GM12891 (cell line): ENCODE measurements at regions not wholly inside any gene's neighbourhood (a gene's known extent, or its start where the extent isn't known, plus 50 kb on each side); places are given as distances from the start of the nearest gene placed in this dataset.

ENCODE experiments used
- PAX5 ChIP-seq: IDR thresholded peaks from 2 replicates; pipeline ENCODE4 v1.6.1; 2011; ENCODE audit warnings: low read length, moderate library complexity, mild to moderate bottlenecking; ENCODE audit not compliant: insufficient read depth, severe bottlenecking
- POLR2A ChIP-seq: IDR thresholded peaks from 2 replicates; pipeline ENCODE4 v1.6.1; 2011; ENCODE audit warnings: low read depth, low read length, control low read depth
- POLR2AphosphoS5 ChIP-seq: IDR thresholded peaks from 2 replicates; pipeline ENCODE4 v1.6.1; 2011; ENCODE audit warnings: low read depth, low read length, control low read depth
- SPI1 ChIP-seq: IDR thresholded peaks from 2 replicates; pipeline ENCODE4 v1.6.1; 2011; ENCODE audit warnings: low read depth, low read length, control low read depth
- TAF1 ChIP-seq: IDR thresholded peaks from 2 replicates; pipeline ENCODE4 v1.6.1; 2011; ENCODE audit warnings: low read depth, low read length, control low read depth

- TF ChIP-seq POLR2A (no peak), TAF1 (no peak), POLR2AphosphoS5 (no peak), SPI1 (no peak), PAX5 (no peak)
Observed at GRCh38 chr5:5687113-5687512, 264.6 kb downstream of the ICE1 start.
